GM18508 (cell line): ENCODE measurements at regions not wholly inside any gene's neighbourhood (a gene's known extent, or its start where the extent isn't known, plus 50 kb on each side); places are given as distances from the start of the nearest gene placed in this dataset.
"Not testable (repeated sequence)": the region's sequence is repeated elsewhere in the genome, so short reads cannot be mapped to it uniquely, and the experiment has no call there.

ENCODE experiments used
- ATAC-seq: cut with Tn5 transposase; IDR thresholded peaks from one replicate; pipeline ENCODE4 v1.9.1; 2021; ENCODE audit warnings: moderate number of reproducible peaks; ENCODE audit not compliant: insufficient read depth, unreplicated experiment

GRCh38 chr1:56095696-56096665, 483.4 kb downstream of the PLPP3 start:
- ATAC-seq: no peak

- ATAC-seq: no peak
Measured at GRCh38 chr1:56094168-56094567, 485.2 kb downstream of the PLPP3 start.

GRCh38 chr1:56092684-56093570, 486.4 kb downstream of the PLPP3 start:
- ATAC-seq: no peak

- ATAC-seq: not testable (repeated sequence)
Measured at GRCh38 chr1:56089826-56090225, 489.5 kb downstream of the PLPP3 start.

- ATAC-seq: no peak
Measured at GRCh38 chr1:56084246-56084645, 495.1 kb downstream of the PLPP3 start.

GRCh38 chr1:56081736-56082135, 497.6 kb downstream of the PLPP3 start:
- no peak for ATAC-seq

- no peak for ATAC-seq
Measured at GRCh38 chr1:56081173-56081572, 498.2 kb downstream of the PLPP3 start.

- ATAC-seq: no peak
Measured at GRCh38 chr1:56080123-56080522, 499.2 kb downstream of the PLPP3 start.

- ATAC-seq: no peak
Measured at GRCh38 chr1:56079391-56079790, 500.0 kb downstream of the PLPP3 start.

- ATAC-seq: no peak
Measured at GRCh38 chr1:56077206-56077605, 502.2 kb downstream of the PLPP3 start.

- ATAC-seq: no peak
Measured at GRCh38 chr1:56074007-56074651, 505.2 kb downstream of the PLPP3 start.

GRCh38 chr1:56073614-56074006, 505.8 kb downstream of the PLPP3 start:
- ATAC-seq: no peak

- ATAC-seq: no peak
Measured at GRCh38 chr1:56073206-56073605, 506.2 kb downstream of the PLPP3 start.

- ATAC-seq: no peak
Measured at GRCh38 chr1:56072310-56072709, 507.1 kb downstream of the PLPP3 start.

GRCh38 chr1:56071351-56071750, 508.0 kb downstream of the PLPP3 start:
- no peak for ATAC-seq

- ATAC-seq: no peak
Measured at GRCh38 chr1:56070601-56071000, 508.8 kb downstream of the PLPP3 start.

GRCh38 chr1:56069824-56070223, 509.5 kb downstream of the PLPP3 start:
- ATAC-seq: no peak

GRCh38 chr1:56068908-56069307, 510.5 kb downstream of the PLPP3 start:
- ATAC-seq: no peak

GRCh38 chr1:56068210-56068609, 511.2 kb downstream of the PLPP3 start:
- ATAC-seq: no peak

- ATAC-seq: no peak
Measured at GRCh38 chr1:56065729-56066128, 513.6 kb downstream of the PLPP3 start.

- ATAC-seq: no peak
Measured at GRCh38 chr1:56064705-56065104, 514.7 kb downstream of the PLPP3 start.
